DOHH2 (cell line): ENCODE measurements at regions not wholly inside any gene's neighbourhood (a gene's known extent, or its start where the extent isn't known, plus 50 kb on each side); places are given as distances from the start of the nearest gene placed in this dataset.

Experiments
- H3F3A ChIP-seq: fragments of 200-600 bp; sonication (generic), shearing (Covaris generic); 2 replicates; pipeline ENCODE4 v1.6.0; 2016; ENCODE audit warnings: antibody characterized with exemption, mild to moderate bottlenecking; ENCODE audit not compliant: control insufficient read depth, insufficient read depth
- H3K27ac ChIP-seq: fragments of 200-600 bp; sonication (generic); 2 replicates; pipeline ENCODE4 v1.5.1; 2014; ENCODE audit warnings: low read depth, mild to moderate bottlenecking, low read length, moderate library complexity
- H3K27me3 ChIP-seq: fragments of 200-600 bp; sonication (generic); 2 replicates; pipeline ENCODE4 v1.6.1; 2014; ENCODE audit warnings: mild to moderate bottlenecking, low read length, mixed read lengths; ENCODE audit not compliant: control insufficient read depth
- H3K36me3 ChIP-seq: fragments of 200-600 bp; sonication (generic); 2 replicates; pipeline ENCODE4 v1.6.1; 2014; ENCODE audit warnings: mild to moderate bottlenecking, low read length, moderate library complexity, mixed read lengths; ENCODE audit not compliant: control insufficient read depth
- H3K4me1 ChIP-seq: fragments of 200-600 bp; sonication (generic); 2 replicates; pipeline ENCODE4 v1.6.1; 2014; ENCODE audit warnings: mild to moderate bottlenecking, low read length, mixed read lengths; ENCODE audit not compliant: control insufficient read depth
- H3K4me2 ChIP-seq: fragments of 200-600 bp; sonication (generic); 2 replicates; pipeline ENCODE4 v1.6.0; 2014; ENCODE audit warnings: mild to moderate bottlenecking, low read length, moderate library complexity
- H3K4me3 ChIP-seq: fragments of 200-600 bp; sonication (generic); 2 replicates; pipeline ENCODE4 v1.5.1; 2014; ENCODE audit warnings: mild to moderate bottlenecking, low read length, mixed read lengths
- H3K79me2 ChIP-seq: fragments of 200-600 bp; sonication (generic); 2 replicates; pipeline ENCODE4 v1.6.1; 2014; ENCODE audit warnings: mild to moderate bottlenecking, low read length, mixed read lengths; ENCODE audit not compliant: control insufficient read depth
- H3K9me2 ChIP-seq: fragments of 200-600 bp; sonication (generic); replicated peaks from 2 replicates; pipeline ENCODE4 v1.6.1; 2014; ENCODE audit warnings: mild to moderate bottlenecking, low read length, mixed read lengths; ENCODE audit not compliant: control insufficient read depth
- H3K9me3 ChIP-seq: fragments of 200-600 bp; sonication (generic); 2 replicates; pipeline ENCODE4 v1.6.1; 2014; ENCODE audit warnings: antibody characterized with exemption, low read length, mixed read lengths; ENCODE audit not compliant: control insufficient read depth, insufficient read depth
- H4K20me1 ChIP-seq: fragments of 200-600 bp; sonication (generic); 2 replicates; pipeline ENCODE4 v1.6.0; 2014; ENCODE audit warnings: low read depth, mild to moderate bottlenecking, antibody characterized with exemption, low read length, moderate library complexity; ENCODE audit not compliant: control insufficient read depth, insufficient read depth
- CTCF ChIP-seq: fragments of 200-600 bp; sonication (generic); IDR thresholded peaks from one replicate; pipeline ENCODE4 v1.5.1; 2014; ENCODE audit warnings: antibody characterized with exemption, mild to moderate bottlenecking, low read depth, low read length; ENCODE audit not compliant: poor library complexity, severe bottlenecking
- EZH2phosphoT487 ChIP-seq: fragments of 200-600 bp; sonication (generic); IDR thresholded peaks from 2 replicates; pipeline ENCODE4 v1.6.1; 2017; ENCODE audit warnings: borderline replicate concordance, mild to moderate bottlenecking, antibody characterized with exemption, low read length, moderate library complexity, mixed read lengths

- Histone ChIP-seq H4K20me1 (no peaks in the 10 kb centered on the region), H3K27me3 (no peaks in the 10 kb centered on the region), H3K36me3 (no peaks in the 10 kb centered on the region), H3F3A (no peaks in the 10 kb centered on the region), H3K79me2 (no peaks in the 10 kb centered on the region), H3K9me2 (no peaks in the 10 kb centered on the region), H3K9me3 (no peaks in the 10 kb centered on the region), H3K4me3 (no peak overlapping the region), H3K4me1 (peaks cover 5% of the 10 kb centered on the region), H3K4me2 (no peak overlapping the region), H3K27ac (no peak overlapping the region)
- TF ChIP-seq EZH2phosphoT487 (no peak), CTCF (no peak)
These were observed 78.7 kb downstream of the PRORP start for GRCh38 chr14:35201066-35201465.

- H3K9me3 ChIP-seq = no peaks in the 10 kb centered on the region
- H3K27ac ChIP-seq = no peak overlapping the region
- H3K4me1 ChIP-seq = peaks cover 5% of the 10 kb centered on the region
- no peaks in the 10 kb centered on the region for H3K36me3 ChIP-seq
- H3K4me2 ChIP-seq = no peak overlapping the region
- H3K4me3 ChIP-seq = no peak overlapping the region
- H4K20me1 ChIP-seq = no peaks in the 10 kb centered on the region
- no peaks in the 10 kb centered on the region for H3K79me2 ChIP-seq
- no peaks in the 10 kb centered on the region for H3K9me2 ChIP-seq
- TF ChIP-seq EZH2phosphoT487 (no peak), CTCF (no peak)
- H3K27me3 ChIP-seq = no peaks in the 10 kb centered on the region
- no peaks in the 10 kb centered on the region for H3F3A ChIP-seq
These were observed 79.8 kb downstream of the PRORP start for GRCh38 chr14:35202195-35202594.

GRCh38 chr14:35205737-35206136, 83.4 kb downstream of the PRORP start:
- no peaks in the 10 kb centered on the region for H3K79me2 ChIP-seq
- H3K36me3 ChIP-seq = no peaks in the 10 kb centered on the region
- H3K27ac ChIP-seq = no peak overlapping the region
- H4K20me1 ChIP-seq = no peaks in the 10 kb centered on the region
- H3K4me2 ChIP-seq = no peak overlapping the region
- H3F3A ChIP-seq = no peaks in the 10 kb centered on the region
- H3K9me3 ChIP-seq = no peaks in the 10 kb centered on the region
- TF ChIP-seq EZH2phosphoT487 = no peak
- TF ChIP-seq CTCF = no peak
- no peak overlapping the region for H3K4me3 ChIP-seq
- H3K9me2 ChIP-seq = no peaks in the 10 kb centered on the region
- H3K4me1 ChIP-seq = peaks cover 5% of the 10 kb centered on the region
- H3K27me3 ChIP-seq = no peaks in the 10 kb centered on the region

- Histone ChIP-seq H3K9me2 (no peaks in the 10 kb centered on the region), H3K79me2 (no peaks in the 10 kb centered on the region), H3K4me1 (no peaks in the 10 kb centered on the region), H3K27me3 (no peaks in the 10 kb centered on the region), H3K9me3 (no peaks in the 10 kb centered on the region), H3K27ac (no peak overlapping the region), H3F3A (no peaks in the 10 kb centered on the region), H3K4me2 (no peak overlapping the region), H3K4me3 (no peak overlapping the region), H3K36me3 (no peaks in the 10 kb centered on the region), H4K20me1 (no peaks in the 10 kb centered on the region)
- TF ChIP-seq EZH2phosphoT487 = no peak
- TF ChIP-seq CTCF = no peak
These were observed 81.1 kb upstream of the PSMA6 start for GRCh38 chr14:35211067-35211466.
